ENCODE measurements at regions not wholly inside any gene's neighbourhood (a gene's known extent, or its start where the extent isn't known, plus 50 kb on each side); places are given as distances from the start of the nearest gene placed in this dataset.

GRCh38 chr14:87349921-87350320 is 643.1 kb downstream of the GALC start:
- Histone ChIP-seq H3K4me1 (ENCODE audit: control insufficient read depth, insufficient read depth, low read length) (no peaks in the 10 kb centered on the region), H3K79me2 (ENCODE audit: control insufficient read depth, insufficient read depth, low read length) (no peaks in the 10 kb centered on the region), H3K4me2 (ENCODE audit: control insufficient read depth, insufficient read depth) (no peak overlapping the region), H3K9me3 (replicated peaks; ENCODE audit: control insufficient read depth, insufficient read depth, low read length) (no peaks in the 10 kb centered on the region), H3K27ac (ENCODE audit: control insufficient read depth, insufficient read depth) (no peak overlapping the region), H2AFZ (ENCODE audit: control insufficient read depth, low read depth, low read length) (no peak overlapping the region), H3K4me3 (no peak overlapping the region), H3K36me3 (ENCODE audit: control insufficient read depth in 2 of 2, insufficient read depth in 2 of 2, low read length in 1 of 2) (no peaks in the 10 kb centered on the region), H3K27me3 (replicated peaks in 1 of 2; ENCODE audit: control insufficient read depth in 2 of 2, insufficient read depth in 2 of 2, low read length in 1 of 2) (no peaks in the 10 kb centered on the region), H4K20me1 (ENCODE audit: control insufficient read depth, insufficient read depth) (no peaks in the 10 kb centered on the region), H3K9ac (ENCODE audit: control insufficient read depth, insufficient read depth, low read length) (no peak overlapping the region)
- DNase-seq (ENCODE audit: low read depth, low spot score) (no peak), ATAC-seq (no peak), FAIRE-seq (no peak)
- POLR2A ChIA-PET = no interaction called here
- WGBS (ENCODE audit: insufficient coverage, insufficient replicate concordance, low lambda C conversion rate, missing lambda C conversion rate) = 69% methylated on average over 3 of the region's 3 CpGs
- no peak for TF ChIP-seq KDM1A (IDR thresholded peaks at IDR 0.05; ENCODE audit: borderline replicate concordance)
- TF ChIP-seq TCF7 (IDR thresholded peaks at IDR 0.05; ENCODE audit: borderline replicate concordance) = no peak
- no peak for TF ChIP-seq SUPT20H (IDR thresholded peaks at IDR 0.05; ENCODE audit: borderline replicate concordance, control insufficient read depth, low read depth, low read length)
- CTCF ChIA-PET = no interaction called here
- BruUV-seq (replicated peaks) = no TSS peak
- RAD21 ChIA-PET (ENCODE audit: unreplicated experiment) = no interaction called here
- intact Hi-C loops (cut with micrococcal nuclease; ENCODE audit: unreplicated experiment) = no loop called here
- in situ Hi-C loops (cut with MboI) = no loop called here
- SMC1A ChIA-PET (ENCODE audit: uncharacterized antibody, unreplicated experiment) = no interaction called here

- RAD21 ChIA-PET (ENCODE audit: unreplicated experiment) = no interaction called here
- intact Hi-C loops (cut with micrococcal nuclease; ENCODE audit: unreplicated experiment) = no loop called here
- WGBS (ENCODE audit: insufficient coverage, insufficient replicate concordance, low lambda C conversion rate, missing lambda C conversion rate) = 8% methylated on average over 3 of the region's 3 CpGs
- SMC1A ChIA-PET (ENCODE audit: uncharacterized antibody, unreplicated experiment) = no interaction called here
- Histone ChIP-seq H3K4me1 (ENCODE audit: control insufficient read depth, insufficient read depth, low read length) (no peaks in the 10 kb centered on the region), H3K27ac (ENCODE audit: control insufficient read depth, insufficient read depth) (no peak overlapping the region), H3K79me2 (ENCODE audit: control insufficient read depth, insufficient read depth, low read length) (no peaks in the 10 kb centered on the region), H3K4me2 (ENCODE audit: control insufficient read depth, insufficient read depth) (no peak overlapping the region), H3K4me3 (no peak overlapping the region), H4K20me1 (ENCODE audit: control insufficient read depth, insufficient read depth) (no peaks in the 10 kb centered on the region), H3K9ac (ENCODE audit: control insufficient read depth, insufficient read depth, low read length) (no peak overlapping the region), H2AFZ (ENCODE audit: control insufficient read depth, low read depth, low read length) (no peak overlapping the region), H3K9me3 (replicated peaks; ENCODE audit: control insufficient read depth, insufficient read depth, low read length) (no peaks in the 10 kb centered on the region), H3K27me3 (replicated peaks in 1 of 2; ENCODE audit: control insufficient read depth in 2 of 2, insufficient read depth in 2 of 2, low read length in 1 of 2) (no peaks in the 10 kb centered on the region), H3K36me3 (ENCODE audit: control insufficient read depth in 2 of 2, insufficient read depth in 2 of 2, low read length in 1 of 2) (no peaks in the 10 kb centered on the region)
- POLR2A ChIA-PET = no interaction called here
- FAIRE-seq (no peak), ATAC-seq (no peak), DNase-seq (ENCODE audit: low read depth, low spot score) (no peak)
- no TSS peak for BruUV-seq (replicated peaks)
- CTCF ChIA-PET = no interaction called here
- in situ Hi-C loops (cut with MboI) = no loop called here
- no peak for TF ChIP-seq BCLAF1 (IDR thresholded peaks at IDR 0.05)
- no peak for TF ChIP-seq TAF1 (IDR thresholded peaks at IDR 0.05; ENCODE audit: borderline replicate concordance, low read depth, low read length)
- TF ChIP-seq HSF1 (IDR thresholded peaks at IDR 0.05; ENCODE audit: low read depth, low read length) = no peak
- TF ChIP-seq POLR2AphosphoS2 (IDR thresholded peaks at IDR 0.05; ENCODE audit: low read depth, low read length) = no peak
- no peak for TF ChIP-seq KDM1A (IDR thresholded peaks at IDR 0.05; ENCODE audit: borderline replicate concordance)
- no peak for TF ChIP-seq USF2 (IDR thresholded peaks at IDR 0.05; ENCODE audit: borderline replicate concordance, low read depth, low read length)
- no peak for TF ChIP-seq RB1 (IDR thresholded peaks at IDR 0.05; ENCODE audit: borderline replicate concordance)
- TF ChIP-seq NFYA (IDR thresholded peaks at IDR 0.05; ENCODE audit: borderline replicate concordance, low read depth, low read length) = no peak
- TF ChIP-seq NFIC (IDR thresholded peaks at IDR 0.05; ENCODE audit: low read depth, low read length) = no peak
- TF ChIP-seq KLF5 (IDR thresholded peaks at IDR 0.05; ENCODE audit: partially characterized antibody) = no peak
Measured at GRCh38 chr14:87343652-87344051, 649.3 kb downstream of the GALC start.
